NCI-H446 (cell line): ENCODE measurements at regions not wholly inside any gene's neighbourhood (a gene's known extent, or its start where the extent isn't known, plus 50 kb on each side); places are given as distances from the start of the nearest gene placed in this dataset.
"Not testable (repeated sequence)": the region's sequence is repeated elsewhere in the genome, so short reads cannot be mapped to it uniquely, and the experiment has no call there.

ENCODE experiments used
- DNase-seq, 2 experiments: peaks; one replicate each; lab custom pipeline; 2025; lab: John Stamatoyannopoulos, UW

GRCh38 chr6:69623357-69623756 is 173.5 kb downstream of the LMBRD1 start:
- no peak for DNase-seq

GRCh38 chr6:69622924-69623323 is 173.9 kb downstream of the LMBRD1 start:
- DNase-seq: no peak

- peak in 1 of 2 experiments; percentile 41 for DNase-seq
These were observed 174.6 kb downstream of the LMBRD1 start for GRCh38 chr6:69622230-69622629.

GRCh38 chr6:69617163-69617562 is 179.6 kb downstream of the LMBRD1 start:
- DNase-seq: no peak

GRCh38 chr6:69609836-69610472 is 186.9 kb downstream of the LMBRD1 start:
- DNase-seq: no peak

GRCh38 chr6:69601132-69601531 is 195.7 kb downstream of the LMBRD1 start:
- no peak for DNase-seq

GRCh38 chr6:69594405-69594804 is 202.4 kb downstream of the LMBRD1 start:
- DNase-seq: no peak

- DNase-seq: no peak
These were observed 203.1 kb downstream of the LMBRD1 start for GRCh38 chr6:69593706-69594105.

- peak in 1 of 2 experiments; percentile 8 for DNase-seq
These were observed 207.2 kb downstream of the LMBRD1 start for GRCh38 chr6:69589626-69590025.

- DNase-seq: peak in 1 of 2 experiments; percentile 70
These were observed 211.7 kb downstream of the LMBRD1 start for GRCh38 chr6:69584913-69585729.

GRCh38 chr6:69584536-69584912 is 212.3 kb downstream of the LMBRD1 start:
- peak in 1 of 2 experiments; percentile 4 for DNase-seq

GRCh38 chr6:69581581-69581980 is 215.2 kb downstream of the LMBRD1 start:
- DNase-seq: peak; percentile 14 to 72

GRCh38 chr6:69580706-69581105 is 216.1 kb downstream of the LMBRD1 start:
- peak; percentile 56 to 89 for DNase-seq

- peak in 1 of 2 experiments; percentile 35 for DNase-seq
These were observed 218.4 kb downstream of the LMBRD1 start for GRCh38 chr6:69578361-69578890.

- no peak for DNase-seq
These were observed 225.6 kb downstream of the LMBRD1 start for GRCh38 chr6:69571234-69571633.

- DNase-seq: no peak
These were observed 226.7 kb downstream of the LMBRD1 start for GRCh38 chr6:69570106-69570505.

GRCh38 chr6:69560597-69560996 is 236.2 kb downstream of the LMBRD1 start:
- DNase-seq: not testable (repeated sequence)

GRCh38 chr6:69555088-69555638 is 241.6 kb downstream of the LMBRD1 start:
- DNase-seq: no peak

- no peak for DNase-seq
These were observed 254.3 kb downstream of the LMBRD1 start for GRCh38 chr6:69542494-69542893.

GRCh38 chr6:69527921-69528476 is 268.8 kb downstream of the LMBRD1 start:
- DNase-seq: no peak

GRCh38 chr6:69515480-69515879 is 281.3 kb downstream of the LMBRD1 start:
- not testable (repeated sequence) for DNase-seq

- DNase-seq: no peak
These were observed 302.2 kb downstream of the LMBRD1 start for GRCh38 chr6:69494595-69494994.
